ENCODE measurements at regions not wholly inside any gene's neighbourhood (a gene's known extent, or its start where the extent isn't known, plus 50 kb on each side); places are given as distances from the start of the nearest gene placed in this dataset.

GRCh38 chr10:118216571-118217170 is 125.5 kb downstream of the FAM204A start:
- no peak for TF ChIP-seq POLR2A (IDR thresholded peaks at IDR 0.05; ENCODE audit: low read depth, low read length)
- TF ChIP-seq POLR2AphosphoS5 (IDR thresholded peaks at IDR 0.05; ENCODE audit: low read depth, low read length): no peak
- no peak for TF ChIP-seq SPI1 (IDR thresholded peaks at IDR 0.05; ENCODE audit: low read depth, low read length)
- TF ChIP-seq PAX5 (IDR thresholded peaks at IDR 0.05; ENCODE audit: insufficient read depth, low read length, severe bottlenecking): no peak
- no peak for TF ChIP-seq TAF1 (IDR thresholded peaks at IDR 0.05; ENCODE audit: low read depth, low read length)
